ENCODE measurements at regions not wholly inside any gene's neighbourhood (a gene's known extent, or its start where the extent isn't known, plus 50 kb on each side); places are given as distances from the start of the nearest gene placed in this dataset.

- TF ChIP-seq TAF1 (IDR thresholded peaks at IDR 0.05; ENCODE audit: low read depth, low read length) (no peak), POLR2A (IDR thresholded peaks at IDR 0.05; ENCODE audit: low read depth, low read length) (no peak)
Measured at GRCh38 chr7:124443762-124444161, 321.8 kb downstream of the GPR37 start.
